K562 (cell line): ENCODE measurements at regions not wholly inside any gene's neighbourhood (a gene's known extent, or its start where the extent isn't known, plus 50 kb on each side); places are given as distances from the start of the nearest gene placed in this dataset.

ENCODE experiments used
- ATAC-seq: fragments of 200-7000 bp; cut with Tn5 transposase; 3 replicates; pipeline ENCODE4 v1.9.1; 2020; ENCODE audit warnings: moderate library complexity
- BruUV-seq: library from RNA; stranded (reverse); fragments of 400-500 nt; replicated peaks from 2 replicates; lab custom pipeline; 2021; lab: Mats Ljungman, UMichigan
- CTCF ChIA-PET: fragments of 300-600 bp; formaldehyde crosslinking; extraction: SDS; loops from one replicate; lab custom pipeline; 2021; ENCODE audit warnings: low intra/inter-chr PET ratio; lab: Yijun Ruan, JAX
- POLR2A ChIA-PET: fragments of 300-600, 350-650 bp; sonication (Branson Sonifier 250); formaldehyde crosslinking; extraction: SDS; loops from one replicate; lab custom pipeline; 2021; ENCODE audit warnings: antibody characterized with exemption, inconsistent platforms; lab: Yijun Ruan, JAX
- DNase-seq, 4 experiments: peaks; one replicate each; pipeline versions ENCODE4 v3.0.0 to v3.0.0-alpha.2; 2011 to 2018; ENCODE audit warnings: low spot score in 3 of 4, mixed read lengths in 3 of 4; ENCODE audit errors: extremely low read depth in 1 of 4
- FAIRE-seq: peaks from 2 replicates; lab custom pipeline; 2011; peaks lifted over from hg19 to GRCh38; lab: Jason Lieb, UNC
- H2AFZ ChIP-seq: 2 replicates; pipeline ENCODE4 v1.6.0; 2011; ENCODE audit warnings: low read depth, low read length, control low read depth, inconsistent platforms
- H3K27ac ChIP-seq: fragments of 200-600 bp; 3 replicates; pipeline ENCODE4 v1.8.0; 2011; ENCODE audit warnings: low read depth, mild to moderate bottlenecking, control low read depth, inconsistent platforms, low read length, moderate library complexity, mixed read lengths; ENCODE audit errors: extremely low read depth
- H3K27me3 ChIP-seq, 2 experiments: fragments of 300-600 bp in 1 of 2; 2 replicates in 1 of 2; 3 replicates in 1 of 2; pipeline versions ENCODE4 v1.6.0 to v1.8.0; 2011; ENCODE audit warnings: inconsistent platforms in 2 of 2, low read length in 2 of 2, mild to moderate bottlenecking in 1 of 2, mixed read lengths in 1 of 2, moderate library complexity in 1 of 2; ENCODE audit not compliant: control insufficient read depth in 2 of 2, insufficient read depth in 2 of 2
- H3K36me3 ChIP-seq: fragments of 300-600 bp; 3 replicates; pipeline ENCODE4 v1.8.0; 2011; ENCODE audit warnings: mild to moderate bottlenecking, low read length, inconsistent platforms; ENCODE audit not compliant: control insufficient read depth, insufficient read depth
- H3K4me1 ChIP-seq, 2 experiments: fragments of 200-600 bp in 1 of 2; replicated peaks in 1 of 2; 2 replicates in 1 of 2; 3 replicates in 1 of 2; pipeline versions ENCODE4 v1.5.1 to v1.8.0; 2011; ENCODE audit warnings: inconsistent platforms in 2 of 2, low read length in 2 of 2, mild to moderate bottlenecking in 1 of 2, mixed read lengths in 1 of 2, moderate library complexity in 1 of 2; ENCODE audit not compliant: control insufficient read depth in 2 of 2, insufficient read depth in 2 of 2
- H3K4me2 ChIP-seq: 2 replicates; pipeline ENCODE4 v1.6.1; 2011; ENCODE audit warnings: low read length, control low read depth, inconsistent platforms, mixed read lengths; ENCODE audit not compliant: insufficient read depth
- H3K4me3 ChIP-seq: fragments of 200-600 bp; sonication (generic), shearing (Covaris generic); 2 replicates; pipeline ENCODE4 v1.5.1; 2016; ENCODE audit warnings: control low read depth, inconsistent platforms
- H3K79me2 ChIP-seq: fragments of 200-600 bp; 3 replicates; pipeline ENCODE4 v1.8.0; 2011; ENCODE audit warnings: low read length, inconsistent platforms; ENCODE audit not compliant: control insufficient read depth, insufficient read depth
- H3K9ac ChIP-seq, 2 experiments: 2 replicates each; pipeline versions ENCODE4 v1.6.0 to v1.6.1; 2011; ENCODE audit warnings: low read depth in 2 of 2, low read length in 2 of 2, control low read depth in 1 of 2, inconsistent platforms in 1 of 2, mild to moderate bottlenecking in 1 of 2, mixed read lengths in 1 of 2; ENCODE audit not compliant: insufficient read depth in 1 of 2
- H3K9me1 ChIP-seq: one replicate; pipeline ENCODE4 v1.6.0; 2011; ENCODE audit warnings: inconsistent platforms, mild to moderate bottlenecking, low read length, moderate library complexity; ENCODE audit not compliant: control insufficient read depth, insufficient read depth
- H3K9me3 ChIP-seq: replicated peaks from 2 replicates; pipeline ENCODE4 v1.5.1; 2011; ENCODE audit warnings: low read depth, low read length, inconsistent platforms; ENCODE audit not compliant: control insufficient read depth, insufficient read depth
- H4K20me1 ChIP-seq: replicated peaks from 2 replicates; pipeline ENCODE4 v1.6.1; 2011; ENCODE audit warnings: low read length, inconsistent platforms, mixed read lengths; ENCODE audit not compliant: control insufficient read depth, insufficient read depth
- AFF4 ChIP-seq: sonication (generic); formaldehyde crosslinking; IDR thresholded peaks from 2 replicates; pipeline ENCODE4 v1.8.0; 2023; ENCODE audit warnings: mild to moderate bottlenecking, missing genetic modification reagents
- ARID3A ChIP-seq: IDR thresholded peaks from 2 replicates; pipeline ENCODE4 v1.6.1; 2012; ENCODE audit warnings: low read depth, low read length, improper control_type of control experiment, borderline replicate concordance
- BRD4 ChIP-seq: fragments of 200-600 bp; sonication (generic); IDR thresholded peaks from 2 replicates; pipeline ENCODE4 v1.6.1; 2017; ENCODE audit warnings: inconsistent platforms
- CCAR2 ChIP-seq: fragments of 200-400 bp; formaldehyde crosslinking; IDR thresholded peaks from 2 replicates; pipeline ENCODE4 v1.6.1; 2017; ENCODE audit warnings: mild to moderate bottlenecking, low read depth, low read length
- CCNT2 ChIP-seq: IDR thresholded peaks from 2 replicates; pipeline ENCODE4 v1.6.1; 2011; ENCODE audit warnings: borderline replicate concordance, low read depth, mild to moderate bottlenecking, moderate library complexity, mixed read lengths, low read length; ENCODE audit not compliant: insufficient read length; ENCODE audit errors: extremely low read depth
- COPS2 ChIP-seq: fragments of 450-650 bp; conservative IDR thresholded peaks from 2 replicates; pipeline ENCODE4 v1.6.1; 2016; ENCODE audit warnings: mild to moderate bottlenecking, moderate library complexity
- ETS2 ChIP-seq: IDR thresholded peaks from 2 replicates; pipeline ENCODE4 v1.6.1; 2016; ENCODE audit warnings: borderline replicate concordance, missing genetic modification characterization, mild to moderate bottlenecking, moderate library complexity, missing compliant biosample characterization; ENCODE audit not compliant: poor library complexity, severe bottlenecking
- FOXA3 ChIP-seq, 2 experiments: fragments of 450-650 bp in 1 of 2; sonication (generic) in 1 of 2; formaldehyde crosslinking; IDR thresholded peaks in 1 of 2; conservative IDR thresholded peaks in 1 of 2; 2 replicates each; pipeline versions ENCODE4 v1.4.0 to v1.8.0; 2020 to 2022; ENCODE audit warnings: mild to moderate bottlenecking in 2 of 2, missing genetic modification reagents in 1 of 2
- KHSRP ChIP-seq: fragments of 450-650 bp; IDR thresholded peaks from 2 replicates; pipeline ENCODE4 v1.6.1; 2017
- NBN ChIP-seq: fragments of 450-650 bp; IDR thresholded peaks from 2 replicates; pipeline ENCODE4 v1.6.1; 2016; ENCODE audit warnings: low read depth, mild to moderate bottlenecking
- SAFB ChIP-seq: fragments of 200-400 bp; formaldehyde crosslinking; IDR thresholded peaks from 2 replicates; pipeline ENCODE4 v1.6.1; 2017; ENCODE audit warnings: low read depth, low read length, borderline replicate concordance
- ZNF324 ChIP-seq: fragments of 250-450 bp; sonication (Bioruptor Pico); IDR thresholded peaks from 2 replicates; pipeline ENCODE4 v1.4.0; 2020; ENCODE audit warnings: mild to moderate bottlenecking
- ZNF551 ChIP-seq: fragments of 250-450 bp; sonication (Bioruptor Pico); IDR thresholded peaks from 2 replicates; pipeline ENCODE4 v1.5.0; 2021; ENCODE audit warnings: mild to moderate bottlenecking, moderate library complexity
- ZSCAN29 ChIP-seq: fragments of 450-650 bp; IDR thresholded peaks from 2 replicates; pipeline ENCODE4 v1.6.1; 2017
- WGBS: fragments of 100-300 bp; shearing (Covaris generic); methylation state at CpG from one replicate; pipeline ENCODE4 v1.1.6; 2016; ENCODE audit warnings: low coverage, mixed read lengths; ENCODE audit not compliant: insufficient coverage; ENCODE audit errors: missing lambda C conversion rate; 5-methylcytosine and 5-hydroxymethylcytosine counted together
- in situ Hi-C: fragments of 300-500 bp; cut with MboI; formaldehyde crosslinking; loops from 4 replicates; pipeline ENCODE4 v1.15.0; 2018; ENCODE audit warnings: inconsistent platforms, mixed read lengths
- intact Hi-C: fragments of 100-400 bp; cut with micrococcal nuclease; formaldehyde crosslinking; loops from 2 replicates; pipeline ENCODE4 v1.14.2; 2022
- TF ChIP-seq, protein P1 (sequence below): fragments of 250-450 bp; sonication (Bioruptor Pico); IDR thresholded peaks from 2 replicates; pipeline ENCODE4 v1.9.0; 2021; ENCODE audit warnings: mild to moderate bottlenecking
- TF ChIP-seq, protein P2 (sequence below): fragments of 450-650 bp; formaldehyde crosslinking; IDR thresholded peaks from 2 replicates; pipeline ENCODE4 v1.4.0; 2020; ENCODE audit warnings: mild to moderate bottlenecking

DNA sequence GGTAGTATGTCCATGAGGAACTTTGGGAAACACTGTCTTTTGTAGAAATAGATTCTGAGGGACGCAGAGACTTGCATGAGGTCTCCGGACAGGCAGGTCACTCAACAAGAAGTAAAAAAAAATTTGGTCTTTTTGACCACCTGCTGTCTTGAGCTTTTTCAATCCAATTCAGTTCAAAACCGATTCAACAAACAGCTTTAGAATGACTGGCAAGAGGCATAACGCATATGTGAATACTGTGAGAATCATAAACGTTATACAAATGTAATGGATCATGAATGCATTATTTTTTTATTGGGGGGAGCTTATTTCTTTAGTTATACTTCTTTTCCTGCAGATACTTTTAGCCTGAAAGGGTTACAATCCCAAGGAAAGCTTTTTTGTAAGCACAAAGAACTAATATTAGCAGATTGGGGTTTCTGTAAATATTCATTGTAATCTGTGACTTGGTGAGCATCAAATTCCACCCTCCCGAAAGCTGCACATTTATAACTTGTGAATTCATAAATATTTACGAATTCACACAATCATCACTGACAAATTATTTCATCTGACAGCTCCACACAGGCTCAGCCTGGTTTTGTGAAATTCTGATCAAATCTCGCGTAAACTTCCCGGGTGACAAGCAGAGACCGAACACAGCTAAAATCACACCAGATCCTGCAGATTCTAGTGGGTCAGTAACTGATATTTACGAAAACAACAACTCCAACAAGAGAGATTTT, 507.7 kb downstream of the MN1 start:
- no peaks in the 10 kb centered on the region; the same call in 1 of the 2 replicates for H4K20me1 ChIP-seq
- H3K4me2 ChIP-seq = no peak overlapping the region
- peaks cover under 1 to 2% of the 10 kb centered on the region in 2 experiments; a peak in 3 of 5 replicates for H3K4me1 ChIP-seq
- H3K79me2 ChIP-seq = no peaks in the 10 kb centered on the region
- H3K9me3 ChIP-seq = no peaks in the 10 kb centered on the region
- intact Hi-C loops (no loop called here), in situ Hi-C loops (no loop called here)
- H3K9ac ChIP-seq = no peak overlapping the region
- no peaks in the 10 kb centered on the region for H3K36me3 ChIP-seq
- H3K27me3 ChIP-seq = peaks cover 3 to 19% of the 10 kb centered on the region in 2 experiments; a peak in 3 of 5 replicates
- H2AFZ ChIP-seq = no peak overlapping the region
- no peak for DNase-seq
- no TSS peak for BruUV-seq
- ChIA-PET CTCF (no interaction called here), POLR2A (no interaction called here)
- no peaks in the 10 kb centered on the region for H3K9me1 ChIP-seq
- no peak for FAIRE-seq
- whole genome bisulfite sequencing = 2% methylated on average over 12 of the region's 12 CpGs
- no peak for ATAC-seq
- no peak overlapping the region for H3K27ac ChIP-seq
- no peak overlapping the region for H3K4me3 ChIP-seq
- TF ChIP-seq COPS2 (no peak), CCAR2 (no peak), ETS2 (tag) (no peak), BRD4 (no peak), KHSRP (no peak), AFF4 (CRISPR knock-in tag) (no peak), FOXA3 (CRISPR knock-in tag; conservative IDR thresholded peaks at IDR 0.05 in 1 of 2, IDR thresholded peaks at IDR 0.05 in 1 of 2) (no peak), ZNF551 (CRISPR knock-in tag) (no peak), SAFB (no peak), NBN (no peak), ZSCAN29 (no peak), CCNT2 (no peak), ZNF324 (no peak), ARID3A (no peak)
- TF ChIP-seq, protein P1, sequence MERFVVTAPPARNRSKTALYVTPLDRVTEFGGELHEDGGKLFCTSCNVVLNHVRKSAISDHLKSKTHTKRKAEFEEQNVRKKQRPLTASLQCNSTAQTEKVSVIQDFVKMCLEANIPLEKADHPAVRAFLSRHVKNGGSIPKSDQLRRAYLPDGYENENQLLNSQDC (CRISPR knock-in tag) = no peak
- TF ChIP-seq, protein P2, sequence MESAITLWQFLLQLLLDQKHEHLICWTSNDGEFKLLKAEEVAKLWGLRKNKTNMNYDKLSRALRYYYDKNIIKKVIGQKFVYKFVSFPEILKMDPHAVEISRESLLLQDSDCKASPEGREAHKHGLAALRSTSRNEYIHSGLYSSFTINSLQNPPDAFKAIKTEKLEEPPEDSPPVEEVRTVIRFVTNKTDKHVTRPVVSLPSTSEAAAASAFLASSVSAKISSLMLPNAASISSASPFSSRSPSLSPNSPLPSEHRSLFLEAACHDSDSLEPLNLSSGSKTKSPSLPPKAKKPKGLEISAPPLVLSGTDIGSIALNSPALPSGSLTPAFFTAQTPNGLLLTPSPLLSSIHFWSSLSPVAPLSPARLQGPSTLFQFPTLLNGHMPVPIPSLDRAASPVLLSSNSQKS (CRISPR knock-in tag) = no peak
